HG02943 (cell line): ENCODE measurements at regions not wholly inside any gene's neighbourhood (a gene's known extent, or its start where the extent isn't known, plus 50 kb on each side); places are given as distances from the start of the nearest gene placed in this dataset.

Experiments used
- ATAC-seq: cut with Tn5 transposase; IDR thresholded peaks from one replicate; pipeline ENCODE4 v1.9.1; 2021; ENCODE audit warnings: mild to moderate bottlenecking, low read depth, moderate library complexity; ENCODE audit not compliant: unreplicated experiment

- no peak for ATAC-seq
Measured at GRCh38 chr3:27861046-27862036, 139.2 kb upstream of the EOMES start.

- no peak for ATAC-seq
Measured at GRCh38 chr3:27865731-27866130, 143.6 kb upstream of the EOMES start.

GRCh38 chr3:27869152-27869551, 147.0 kb upstream of the EOMES start:
- ATAC-seq, result no peak

GRCh38 chr3:27877061-27878013, 155.2 kb upstream of the EOMES start:
- no peak for ATAC-seq

- ATAC-seq, result no peak
Measured at GRCh38 chr3:27878014-27878383, 155.9 kb upstream of the EOMES start.

GRCh38 chr3:27880969-27881892, 159.1 kb upstream of the EOMES start:
- ATAC-seq, result no peak

GRCh38 chr3:27883266-27883665, 161.1 kb upstream of the EOMES start:
- ATAC-seq, result no peak

- ATAC-seq, result no peak
Measured at GRCh38 chr3:27885641-27886040, 163.5 kb upstream of the EOMES start.

- no peak for ATAC-seq
Measured at GRCh38 chr3:27888562-27888961, 166.4 kb upstream of the EOMES start.

GRCh38 chr3:27889745-27890144, 167.6 kb upstream of the EOMES start:
- ATAC-seq, result no peak

- no peak for ATAC-seq
Measured at GRCh38 chr3:27900316-27900715, 178.2 kb upstream of the EOMES start.

GRCh38 chr3:27903446-27903845, 181.3 kb upstream of the EOMES start:
- ATAC-seq, result no peak

GRCh38 chr3:27905625-27906024, 183.5 kb upstream of the EOMES start:
- no peak for ATAC-seq

- no peak for ATAC-seq
Measured at GRCh38 chr3:27907148-27907547, 185.0 kb upstream of the EOMES start.

GRCh38 chr3:27907929-27908328, 185.8 kb upstream of the EOMES start:
- ATAC-seq, result no peak

GRCh38 chr3:27910456-27910855, 188.3 kb upstream of the EOMES start:
- ATAC-seq, result no peak

- no peak for ATAC-seq
Measured at GRCh38 chr3:27914199-27914598, 192.1 kb upstream of the EOMES start.

- no peak for ATAC-seq
Measured at GRCh38 chr3:27923349-27924068, 201.4 kb upstream of the EOMES start.

- ATAC-seq, result no peak
Measured at GRCh38 chr3:27927882-27928281, 205.8 kb upstream of the EOMES start.
